ENCODE measurements at regions not wholly inside any gene's neighbourhood (a gene's known extent, or its start where the extent isn't known, plus 50 kb on each side); places are given as distances from the start of the nearest gene placed in this dataset.

DNA sequence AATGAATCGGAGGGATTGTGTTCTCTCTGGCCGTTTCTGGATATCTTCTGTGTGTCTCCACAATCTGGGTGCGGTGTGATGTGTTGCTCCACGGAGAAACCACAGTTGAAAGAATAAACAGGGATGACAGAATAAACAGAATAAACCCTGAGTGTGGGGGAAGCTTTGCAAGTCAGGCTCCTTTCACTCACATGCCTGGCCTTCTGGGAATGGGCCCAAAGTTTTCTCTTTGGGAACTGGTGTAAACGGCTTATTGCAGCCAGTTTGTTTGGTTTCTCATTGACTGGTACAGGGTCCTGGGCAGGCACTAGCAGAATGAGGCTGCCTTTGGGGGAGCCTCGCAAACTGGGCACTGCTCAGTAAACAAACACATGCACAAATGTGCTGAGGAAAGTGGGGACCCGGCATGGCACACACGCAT, 324.7 kb downstream of the DLEU7 start:
- TF ChIP-seq, protein P1, sequence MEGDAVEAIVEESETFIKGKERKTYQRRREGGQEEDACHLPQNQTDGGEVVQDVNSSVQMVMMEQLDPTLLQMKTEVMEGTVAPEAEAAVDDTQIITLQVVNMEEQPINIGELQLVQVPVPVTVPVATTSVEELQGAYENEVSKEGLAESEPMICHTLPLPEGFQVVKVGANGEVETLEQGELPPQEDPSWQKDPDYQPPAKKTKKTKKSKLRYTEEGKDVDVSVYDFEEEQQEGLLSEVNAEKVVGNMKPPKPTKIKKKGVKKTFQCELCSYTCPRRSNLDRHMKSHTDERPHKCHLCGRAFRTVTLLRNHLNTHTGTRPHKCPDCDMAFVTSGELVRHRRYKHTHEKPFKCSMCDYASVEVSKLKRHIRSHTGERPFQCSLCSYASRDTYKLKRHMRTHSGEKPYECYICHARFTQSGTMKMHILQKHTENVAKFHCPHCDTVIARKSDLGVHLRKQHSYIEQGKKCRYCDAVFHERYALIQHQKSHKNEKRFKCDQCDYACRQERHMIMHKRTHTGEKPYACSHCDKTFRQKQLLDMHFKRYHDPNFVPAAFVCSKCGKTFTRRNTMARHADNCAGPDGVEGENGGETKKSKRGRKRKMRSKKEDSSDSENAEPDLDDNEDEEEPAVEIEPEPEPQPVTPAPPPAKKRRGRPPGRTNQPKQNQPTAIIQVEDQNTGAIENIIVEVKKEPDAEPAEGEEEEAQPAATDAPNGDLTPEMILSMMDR (IDR thresholded peaks at IDR 0.05; ENCODE audit: insufficient read depth, low read length, poor library complexity, severe bottlenecking) = no peak
- TF ChIP-seq EZH2phosphoT487 (conservative IDR thresholded peaks at IDR 0.05; ENCODE audit: low read length) = no peak

Measured in SU-DHL-6 (cell line).